Mammary epithelial cell (primary cell): ENCODE measurements at regions not wholly inside any gene's neighbourhood (a gene's known extent, or its start where the extent isn't known, plus 50 kb on each side); places are given as distances from the start of the nearest gene placed in this dataset.

Source experiments
- EZH2 ChIP-seq: IDR thresholded peaks from 2 replicates; pipeline ENCODE4 v1.6.1; 2012; ENCODE audit warnings: low read length, inconsistent platforms, borderline replicate concordance
- TF ChIP-seq, protein P1 (sequence below), 2 donors: IDR thresholded peaks in 1 of 2; conservative IDR thresholded peaks in 1 of 2; 2 replicates each; pipeline ENCODE4 v1.5.1; 2011 to 2012; ENCODE audit warnings: inconsistent platforms in 2 of 2, low read length in 2 of 2, mild to moderate bottlenecking in 2 of 2, control low read depth in 1 of 2, low read depth in 1 of 2; ENCODE audit not compliant: insufficient read depth in 1 of 2; ENCODE audit errors: extremely low read depth in 1 of 2

DNA sequence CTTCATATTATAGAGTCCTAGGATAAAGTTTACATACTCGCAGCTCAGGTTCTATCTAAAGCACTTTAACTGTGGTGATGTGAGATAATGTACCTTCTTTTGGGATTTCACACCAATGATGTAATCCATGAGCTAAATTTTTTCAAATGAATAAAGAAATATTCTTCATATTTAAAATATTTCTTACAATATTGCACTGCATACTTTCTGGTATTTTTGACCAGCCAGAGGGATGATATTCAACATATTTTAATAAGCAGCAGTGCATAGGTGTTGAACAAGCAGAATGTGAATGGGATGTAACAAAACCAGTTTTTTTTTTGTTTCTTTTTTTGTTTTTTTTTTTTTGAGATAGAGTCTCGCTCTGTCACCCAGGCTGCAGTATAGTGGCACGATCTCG is 73.2 kb upstream of the TRIM24 start:
- TF ChIP-seq, protein P1, sequence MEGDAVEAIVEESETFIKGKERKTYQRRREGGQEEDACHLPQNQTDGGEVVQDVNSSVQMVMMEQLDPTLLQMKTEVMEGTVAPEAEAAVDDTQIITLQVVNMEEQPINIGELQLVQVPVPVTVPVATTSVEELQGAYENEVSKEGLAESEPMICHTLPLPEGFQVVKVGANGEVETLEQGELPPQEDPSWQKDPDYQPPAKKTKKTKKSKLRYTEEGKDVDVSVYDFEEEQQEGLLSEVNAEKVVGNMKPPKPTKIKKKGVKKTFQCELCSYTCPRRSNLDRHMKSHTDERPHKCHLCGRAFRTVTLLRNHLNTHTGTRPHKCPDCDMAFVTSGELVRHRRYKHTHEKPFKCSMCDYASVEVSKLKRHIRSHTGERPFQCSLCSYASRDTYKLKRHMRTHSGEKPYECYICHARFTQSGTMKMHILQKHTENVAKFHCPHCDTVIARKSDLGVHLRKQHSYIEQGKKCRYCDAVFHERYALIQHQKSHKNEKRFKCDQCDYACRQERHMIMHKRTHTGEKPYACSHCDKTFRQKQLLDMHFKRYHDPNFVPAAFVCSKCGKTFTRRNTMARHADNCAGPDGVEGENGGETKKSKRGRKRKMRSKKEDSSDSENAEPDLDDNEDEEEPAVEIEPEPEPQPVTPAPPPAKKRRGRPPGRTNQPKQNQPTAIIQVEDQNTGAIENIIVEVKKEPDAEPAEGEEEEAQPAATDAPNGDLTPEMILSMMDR (conservative IDR thresholded peaks at IDR 0.05 in 1 of 2, IDR thresholded peaks at IDR 0.05 in 1 of 2; ENCODE audit: extremely low read depth in 1 of 2, insufficient read depth in 1 of 2, low read depth in 1 of 2, low read length in 2 of 2): no peak
- no peak for TF ChIP-seq EZH2
